Hematopoietic multipotent progenitor cell treated with erythropoietin and hydrocortisone succinate and interleukin-3 and kit ligand, for 8 days (in vitro differentiated cells): ENCODE measurements at regions not wholly inside any gene's neighbourhood (a gene's known extent, or its start where the extent isn't known, plus 50 kb on each side); places are given as distances from the start of the nearest gene placed in this dataset.

ENCODE experiments used
- DNase-seq: peaks from one replicate; pipeline ENCODE4 v3.0.0-alpha.2; 2015

- DNase-seq, result no peak
Observed at GRCh38 chr11:92276773-92277172, 52.2 kb downstream of the FAT3 start.

- DNase-seq, result no peak
Observed at GRCh38 chr11:92277871-92278270, 53.3 kb downstream of the FAT3 start.

GRCh38 chr11:92278791-92279433 lies 54.3 kb downstream of the FAT3 start:
- DNase-seq, result no peak

GRCh38 chr11:92284107-92284506 lies 59.5 kb downstream of the FAT3 start:
- no peak for DNase-seq

GRCh38 chr11:92284558-92284957 lies 59.9 kb downstream of the FAT3 start:
- no peak for DNase-seq

- no peak for DNase-seq
Observed at GRCh38 chr11:92285776-92286175, 61.2 kb downstream of the FAT3 start.

- DNase-seq, result no peak
Observed at GRCh38 chr11:92286709-92287108, 62.1 kb downstream of the FAT3 start.

- DNase-seq, result no peak
Observed at GRCh38 chr11:92295175-92296137, 70.8 kb downstream of the FAT3 start.

- no peak for DNase-seq
Observed at GRCh38 chr11:92296138-92296515, 71.5 kb downstream of the FAT3 start.

GRCh38 chr11:92297567-92298553 lies 73.2 kb downstream of the FAT3 start:
- DNase-seq, result no peak

GRCh38 chr11:92300876-92301275 lies 76.3 kb downstream of the FAT3 start:
- DNase-seq, result no peak

- DNase-seq, result no peak
Observed at GRCh38 chr11:92302770-92303169, 78.2 kb downstream of the FAT3 start.

GRCh38 chr11:92304271-92304670 lies 79.7 kb downstream of the FAT3 start:
- no peak for DNase-seq

- no peak for DNase-seq
Observed at GRCh38 chr11:92306966-92307510, 82.4 kb downstream of the FAT3 start.

GRCh38 chr11:92308366-92308765 lies 83.7 kb downstream of the FAT3 start:
- DNase-seq, result no peak

GRCh38 chr11:92311616-92312449 lies 87.2 kb downstream of the FAT3 start:
- DNase-seq, result no peak

- DNase-seq, result no peak
Observed at GRCh38 chr11:92313784-92314183, 89.2 kb downstream of the FAT3 start.

- DNase-seq, result no peak
Observed at GRCh38 chr11:92314499-92314898, 89.9 kb downstream of the FAT3 start.

- no peak for DNase-seq
Observed at GRCh38 chr11:92316106-92316809, 91.6 kb downstream of the FAT3 start.

- DNase-seq, result no peak
Observed at GRCh38 chr11:92317222-92317621, 92.6 kb downstream of the FAT3 start.

GRCh38 chr11:92317721-92318120 lies 93.1 kb downstream of the FAT3 start:
- no peak for DNase-seq
